ENCODE measurements at regions not wholly inside any gene's neighbourhood (a gene's known extent, or its start where the extent isn't known, plus 50 kb on each side); places are given as distances from the start of the nearest gene placed in this dataset.

GRCh38 chr15:70423267-70423666 lies 325.6 kb upstream of the TLE3 start:
- TF ChIP-seq CTCF (IDR thresholded peaks at IDR 0.05) (no peak), POLR2A (IDR thresholded peaks at IDR 0.05) (no peak)

Measured in heart left ventricle (tissue), 13 donors.